Lower lobe of right lung (tissue), 2 donors: ENCODE measurements at regions not wholly inside any gene's neighbourhood (a gene's known extent, or its start where the extent isn't known, plus 50 kb on each side); places are given as distances from the start of the nearest gene placed in this dataset.

ENCODE experiments used
- ATAC-seq, 2 donors: fragments of 200-7000 bp; cut with Tn5 transposase; one replicate each; pipeline ENCODE4 v1.9.1; 2020 to 2022; ENCODE audit warnings: mild to moderate bottlenecking in 2 of 2, moderate library complexity in 2 of 2
- DNase-seq: peaks from one replicate; pipeline ENCODE4 v3.0.0-alpha.2; 2020
- H3K27ac ChIP-seq: fragments of 200-600 bp; one replicate; pipeline ENCODE4 v1.8.0; 2022
- H3K27me3 ChIP-seq: fragments of 200-600 bp; one replicate; pipeline ENCODE4 v1.8.0; 2022; ENCODE audit warnings: low read depth
- H3K36me3 ChIP-seq: fragments of 200-600 bp; one replicate; pipeline ENCODE4 v1.8.0; 2022; ENCODE audit warnings: mild to moderate bottlenecking
- H3K4me1 ChIP-seq: fragments of 200-600 bp; one replicate; pipeline ENCODE4 v1.8.0; 2022
- H3K4me3 ChIP-seq: fragments of 200-600 bp; one replicate; pipeline ENCODE4 v1.8.0; 2022; ENCODE audit warnings: mild to moderate bottlenecking
- H3K9me3 ChIP-seq: fragments of 200-600 bp; one replicate; pipeline ENCODE4 v1.8.0; 2022
- intact Hi-C: fragments of 100-400 bp; cut with DNase I; formaldehyde crosslinking; loops from one replicate; pipeline ENCODE4 v1.11.0; 2022
- TF ChIP-seq, protein P1 (sequence below): fragments of 200-600 bp; IDR thresholded peaks from one replicate; pipeline ENCODE4 v1.8.0; 2022; ENCODE audit warnings: antibody characterized with exemption, mild to moderate bottlenecking
- donor health status: DM: no; HTN: yes; CAD: no; lungs with severe emphysema.

DNA sequence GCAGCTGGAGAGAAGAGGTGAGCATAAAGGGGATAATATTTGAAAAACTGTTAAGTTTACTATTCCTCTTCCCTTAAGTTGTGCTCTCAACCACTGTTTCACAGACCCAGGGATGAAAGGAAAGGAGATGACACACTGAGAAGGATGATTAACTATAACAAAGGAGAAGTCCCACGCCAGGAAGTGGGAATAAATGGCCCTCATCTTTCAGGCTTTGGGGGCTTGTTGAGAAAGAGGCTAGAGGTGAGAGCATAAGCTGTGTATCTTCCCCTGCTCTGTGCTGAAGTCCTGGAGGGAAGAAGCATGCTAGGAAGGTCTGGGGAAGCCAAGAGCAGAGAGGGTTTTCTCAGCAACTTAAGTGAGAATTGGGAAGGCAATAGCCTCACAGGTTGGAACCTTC lies 399.1 kb upstream of the ATP5MC3 start:
- no peak for ATAC-seq
- no peak for DNase-seq

DNA sequence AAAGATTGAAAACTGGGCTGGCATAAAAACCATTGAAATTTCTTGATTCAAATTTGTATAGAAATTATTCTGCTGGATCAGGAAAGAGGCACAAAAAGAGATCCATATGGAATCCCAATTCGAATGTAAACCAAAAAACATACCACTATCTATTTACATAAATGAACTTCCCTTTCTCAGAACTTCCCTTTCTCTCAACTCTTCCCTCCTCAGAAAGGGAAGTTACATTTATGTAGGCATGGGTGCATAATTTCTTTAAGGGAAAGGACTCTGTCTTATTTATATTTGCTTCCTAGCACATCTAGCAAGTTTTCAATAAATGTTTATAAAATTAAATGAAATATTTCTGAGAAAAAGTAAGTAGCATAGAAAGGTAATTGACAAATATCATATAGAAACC lies 398.1 kb upstream of the ATP5MC3 start:
- TF ChIP-seq, protein P1, sequence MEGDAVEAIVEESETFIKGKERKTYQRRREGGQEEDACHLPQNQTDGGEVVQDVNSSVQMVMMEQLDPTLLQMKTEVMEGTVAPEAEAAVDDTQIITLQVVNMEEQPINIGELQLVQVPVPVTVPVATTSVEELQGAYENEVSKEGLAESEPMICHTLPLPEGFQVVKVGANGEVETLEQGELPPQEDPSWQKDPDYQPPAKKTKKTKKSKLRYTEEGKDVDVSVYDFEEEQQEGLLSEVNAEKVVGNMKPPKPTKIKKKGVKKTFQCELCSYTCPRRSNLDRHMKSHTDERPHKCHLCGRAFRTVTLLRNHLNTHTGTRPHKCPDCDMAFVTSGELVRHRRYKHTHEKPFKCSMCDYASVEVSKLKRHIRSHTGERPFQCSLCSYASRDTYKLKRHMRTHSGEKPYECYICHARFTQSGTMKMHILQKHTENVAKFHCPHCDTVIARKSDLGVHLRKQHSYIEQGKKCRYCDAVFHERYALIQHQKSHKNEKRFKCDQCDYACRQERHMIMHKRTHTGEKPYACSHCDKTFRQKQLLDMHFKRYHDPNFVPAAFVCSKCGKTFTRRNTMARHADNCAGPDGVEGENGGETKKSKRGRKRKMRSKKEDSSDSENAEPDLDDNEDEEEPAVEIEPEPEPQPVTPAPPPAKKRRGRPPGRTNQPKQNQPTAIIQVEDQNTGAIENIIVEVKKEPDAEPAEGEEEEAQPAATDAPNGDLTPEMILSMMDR, result no peak
- Histone ChIP-seq H3K36me3 (no peaks in the 10 kb centered on the region), H3K9me3 (no peaks in the 10 kb centered on the region), H3K27me3 (no peaks in the 10 kb centered on the region), H3K27ac (no peak overlapping the region), H3K4me1 (no peaks in the 10 kb centered on the region), H3K4me3 (no peak overlapping the region)
- no peak for DNase-seq
- ATAC-seq, result no peak
- intact Hi-C loops, result no loop called here

More for the DNA sequence above, 399.1 kb upstream of the ATP5MC3 start:
- H3K4me1 ChIP-seq, result no peaks in the 10 kb centered on the region
- intact Hi-C loops, result no loop called here
- no peaks in the 10 kb centered on the region for H3K36me3 ChIP-seq
- H3K4me3 ChIP-seq, result no peak overlapping the region
- no peaks in the 10 kb centered on the region for H3K9me3 ChIP-seq
- TF ChIP-seq, protein P1, result no peak
- no peaks in the 10 kb centered on the region for H3K27me3 ChIP-seq
- H3K27ac ChIP-seq, result no peak overlapping the region

DNA sequence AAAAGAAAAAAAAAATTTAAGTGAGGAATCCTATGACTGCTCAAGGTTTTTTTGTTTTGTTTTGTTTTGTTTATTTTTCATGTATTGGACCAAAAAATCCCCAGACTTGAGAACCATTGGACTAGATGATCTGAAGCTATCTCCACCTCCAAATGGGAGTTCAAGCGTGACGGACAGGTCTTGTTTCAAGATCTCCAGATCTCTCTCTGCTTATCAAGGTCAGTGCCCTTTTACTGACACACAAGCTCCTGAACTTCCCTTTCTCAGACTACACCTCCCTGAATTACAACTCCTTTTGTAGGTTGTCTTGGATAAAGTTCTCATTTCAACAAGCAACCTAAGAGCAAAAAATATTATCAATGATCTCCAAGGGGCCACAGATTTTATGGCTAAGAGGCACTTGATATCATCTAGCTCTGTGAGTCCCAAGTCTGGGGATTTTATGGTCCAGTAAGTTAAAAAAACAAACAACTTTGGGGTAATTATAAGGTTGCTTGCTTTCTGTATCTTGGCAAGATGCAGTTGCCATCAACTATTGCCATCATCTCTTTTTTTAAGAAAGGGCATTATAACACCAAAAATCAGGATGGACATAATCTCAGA lies 396.0 kb upstream of the ATP5MC3 start:
- TF ChIP-seq, protein P1, result no peak
- no peak for DNase-seq
- intact Hi-C loops, result no loop called here

DNA sequence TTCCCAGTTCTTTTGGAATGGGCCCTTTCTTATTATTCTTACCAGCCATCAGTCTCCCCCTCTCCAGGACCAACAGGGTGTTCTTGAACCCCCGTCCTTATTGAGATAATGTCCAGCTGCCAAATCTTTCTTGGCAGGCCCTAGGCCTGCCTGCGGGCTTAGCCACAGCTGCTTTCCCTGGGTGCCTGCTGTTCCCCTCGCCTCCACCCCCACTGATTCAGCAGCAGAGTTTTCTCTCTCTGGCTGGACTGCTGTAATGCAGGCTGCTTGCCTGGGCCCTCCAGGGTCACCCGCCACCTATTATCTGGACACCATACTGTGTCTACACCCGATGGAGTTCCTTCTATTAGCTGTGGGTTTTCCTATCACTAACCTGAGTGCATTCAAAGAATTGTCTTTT lies 395.4 kb upstream of the ATP5MC3 start:
- Histone ChIP-seq H3K4me1 (no peaks in the 10 kb centered on the region), H3K4me3 (no peak overlapping the region), H3K36me3 (no peaks in the 10 kb centered on the region), H3K27me3 (no peaks in the 10 kb centered on the region), H3K9me3 (no peaks in the 10 kb centered on the region), H3K27ac (no peak overlapping the region)
- intact Hi-C loops, result no loop called here
- TF ChIP-seq, protein P1, result no peak
- ATAC-seq (no peak), DNase-seq (no peak)

More for the DNA sequence above, 396.0 kb upstream of the ATP5MC3 start:
- H3K4me1 ChIP-seq, result no peaks in the 10 kb centered on the region
- H3K9me3 ChIP-seq, result no peaks in the 10 kb centered on the region
- H3K36me3 ChIP-seq, result no peaks in the 10 kb centered on the region
- H3K4me3 ChIP-seq, result no peak overlapping the region
- no peak for ATAC-seq
- no peaks in the 10 kb centered on the region for H3K27me3 ChIP-seq
- H3K27ac ChIP-seq, result no peak overlapping the region

DNA sequence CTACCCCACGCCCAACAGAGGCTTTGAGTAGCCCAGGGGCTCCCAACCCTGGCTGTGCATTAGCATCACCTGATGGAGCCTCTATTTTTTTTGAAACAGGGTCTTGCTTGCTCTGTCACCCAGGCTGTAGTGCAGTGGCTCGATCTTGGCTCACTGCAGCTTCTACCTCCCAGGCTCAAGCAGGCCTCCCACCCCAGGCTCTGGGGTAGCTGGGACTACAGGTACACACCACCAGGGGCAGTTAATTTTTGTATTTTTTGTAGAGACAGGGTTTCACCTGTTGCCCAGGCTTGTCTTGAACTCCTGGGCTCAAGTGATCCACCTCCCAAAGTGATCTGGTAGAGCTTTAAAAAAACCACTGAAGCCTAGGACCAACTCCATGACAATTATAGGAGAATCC lies 394.8 kb upstream of the ATP5MC3 start:
- TF ChIP-seq, protein P1, result no peak
- H3K4me1 ChIP-seq, result no peaks in the 10 kb centered on the region
- DNase-seq (no peak), ATAC-seq (no peak)
- H3K9me3 ChIP-seq, result no peaks in the 10 kb centered on the region
- intact Hi-C loops, result no loop called here
- no peaks in the 10 kb centered on the region for H3K27me3 ChIP-seq
- H3K4me3 ChIP-seq, result no peak overlapping the region
- H3K27ac ChIP-seq, result no peak overlapping the region
- no peaks in the 10 kb centered on the region for H3K36me3 ChIP-seq
